OCI-LY1 (cell line): ENCODE measurements at regions not wholly inside any gene's neighbourhood (a gene's known extent, or its start where the extent isn't known, plus 50 kb on each side); places are given as distances from the start of the nearest gene placed in this dataset.

ENCODE experiments used
- H2AFZ ChIP-seq: fragments of 200-600 bp; sonication (generic), shearing (Covaris generic); 2 replicates; pipeline ENCODE4 v1.6.0; 2014; ENCODE audit warnings: antibody characterized with exemption, mild to moderate bottlenecking, low read length
- H3F3A ChIP-seq: fragments of 200-600 bp; sonication (generic), shearing (Covaris generic); 2 replicates; pipeline ENCODE4 v1.6.0; 2014; ENCODE audit warnings: mild to moderate bottlenecking, antibody characterized with exemption, low read length, moderate library complexity; ENCODE audit not compliant: insufficient read depth
- H3K27ac ChIP-seq: fragments of 200-600 bp; sonication (generic); 2 replicates; pipeline ENCODE4 v1.5.1; 2014; ENCODE audit warnings: low read length, mixed run types, mild to moderate bottlenecking, low read depth; ENCODE audit not compliant: poor library complexity, severe bottlenecking
- H3K27me3 ChIP-seq: fragments of 200-600 bp; sonication (generic); 2 replicates; pipeline ENCODE4 v1.6.0; 2014; ENCODE audit warnings: antibody characterized with exemption, mild to moderate bottlenecking, low read length, moderate library complexity; ENCODE audit not compliant: insufficient read depth
- H3K36me3 ChIP-seq: fragments of 200-600 bp; sonication (generic); 2 replicates; pipeline ENCODE4 v1.6.1; 2014; ENCODE audit warnings: mild to moderate bottlenecking, antibody characterized with exemption, low read length, moderate library complexity, mixed read lengths; ENCODE audit not compliant: insufficient read depth
- H3K4me1 ChIP-seq: fragments of 200-600 bp; sonication (generic); 2 replicates; pipeline ENCODE4 v1.5.1; 2014; ENCODE audit warnings: mild to moderate bottlenecking, low read length, moderate library complexity; ENCODE audit not compliant: insufficient read depth, severe bottlenecking
- H3K4me2 ChIP-seq: fragments of 200-600 bp; sonication (generic), shearing (Covaris generic); 2 replicates; pipeline ENCODE4 v1.6.1; 2014; ENCODE audit warnings: low read length
- H3K4me3 ChIP-seq: fragments of 200-600 bp; sonication (generic); 2 replicates; pipeline ENCODE4 v1.5.1; 2014; ENCODE audit warnings: low read length, low read depth, mild to moderate bottlenecking, mixed read lengths; ENCODE audit not compliant: poor library complexity, severe bottlenecking
- H3K79me2 ChIP-seq: fragments of 200-600 bp; shearing (Covaris generic); 2 replicates; pipeline ENCODE4 v1.6.1; 2016; ENCODE audit warnings: mixed run types, low read length, mixed read lengths; ENCODE audit not compliant: insufficient read depth
- H3K9ac ChIP-seq: fragments of 200-600 bp; sonication (generic), shearing (Covaris generic); 2 replicates; pipeline ENCODE4 v1.6.1; 2014; ENCODE audit warnings: mild to moderate bottlenecking, low read length, mixed read lengths
- H3K9me2 ChIP-seq: fragments of 200-600 bp; sonication (generic), shearing (Covaris generic); 2 replicates; pipeline ENCODE4 v1.6.1; 2014; ENCODE audit warnings: low read depth, mild to moderate bottlenecking, low read length, mixed read lengths
- H3K9me3 ChIP-seq: fragments of 200-600 bp; shearing (Covaris generic); 2 replicates; pipeline ENCODE4 v1.6.1; 2014; ENCODE audit warnings: low read length, mixed read lengths
- H4K20me1 ChIP-seq: fragments of 200-600 bp; sonication (generic), shearing (Covaris generic); 2 replicates; pipeline ENCODE4 v1.6.0; 2016; ENCODE audit warnings: mild to moderate bottlenecking, low read length; ENCODE audit not compliant: insufficient read depth
- CTCF ChIP-seq: fragments of 200-600 bp; sonication (generic), shearing (Covaris generic); IDR thresholded peaks from 2 replicates; pipeline ENCODE4 v1.5.1; 2017; ENCODE audit warnings: mild to moderate bottlenecking, antibody characterized with exemption, low read length, moderate library complexity, mixed read lengths
- EZH2 ChIP-seq: fragments of 200-600 bp; sonication (generic), shearing (Covaris generic); IDR thresholded peaks from 2 replicates; pipeline ENCODE4 v1.8.0; 2017; ENCODE audit warnings: borderline replicate concordance, mixed run types, mild to moderate bottlenecking, antibody characterized with exemption, low read length, moderate library complexity, mixed read lengths

GRCh38 chr7:118472581-118472980 lies 248.1 kb downstream of the ANKRD7 start:
- TF ChIP-seq EZH2 (no peak), CTCF (no peak)
- Histone ChIP-seq H3K27me3 (no peaks in the 10 kb centered on the region), H3K4me3 (no peak overlapping the region), H3F3A (no peaks in the 10 kb centered on the region), H3K9ac (no peak overlapping the region), H3K9me3 (no peaks in the 10 kb centered on the region), H4K20me1 (no peaks in the 10 kb centered on the region), H3K4me1 (no peaks in the 10 kb centered on the region), H3K79me2 (no peaks in the 10 kb centered on the region), H2AFZ (no peak overlapping the region), H3K4me2 (no peak overlapping the region), H3K27ac (no peak overlapping the region), H3K36me3 (no peaks in the 10 kb centered on the region), H3K9me2 (no peaks in the 10 kb centered on the region)

GRCh38 chr7:118473271-118473670 lies 248.8 kb downstream of the ANKRD7 start:
- no peak overlapping the region for H3K4me2 ChIP-seq
- no peak overlapping the region for H2AFZ ChIP-seq
- H3K36me3 ChIP-seq: no peaks in the 10 kb centered on the region
- H3K79me2 ChIP-seq: no peaks in the 10 kb centered on the region
- H3K4me1 ChIP-seq: no peaks in the 10 kb centered on the region
- H3K9me3 ChIP-seq: no peaks in the 10 kb centered on the region
- H4K20me1 ChIP-seq: no peaks in the 10 kb centered on the region
- H3K27ac ChIP-seq: no peak overlapping the region
- no peaks in the 10 kb centered on the region for H3F3A ChIP-seq
- no peaks in the 10 kb centered on the region for H3K27me3 ChIP-seq
- no peaks in the 10 kb centered on the region for H3K9me2 ChIP-seq
- H3K9ac ChIP-seq: no peak overlapping the region
- TF ChIP-seq CTCF (no peak), EZH2 (no peak)
- no peak overlapping the region for H3K4me3 ChIP-seq

GRCh38 chr7:118476036-118476435 lies 251.5 kb downstream of the ANKRD7 start:
- Histone ChIP-seq H3K4me1 (no peaks in the 10 kb centered on the region), H3K9ac (no peak overlapping the region), H3K36me3 (no peaks in the 10 kb centered on the region), H3K9me3 (peaks cover 6% of the 10 kb centered on the region; the same call in 1 of the 2 replicates), H3F3A (no peaks in the 10 kb centered on the region), H2AFZ (no peak overlapping the region), H3K79me2 (no peaks in the 10 kb centered on the region), H3K9me2 (no peaks in the 10 kb centered on the region), H3K27ac (no peak overlapping the region), H3K4me2 (no peak overlapping the region), H3K27me3 (no peaks in the 10 kb centered on the region), H4K20me1 (no peaks in the 10 kb centered on the region), H3K4me3 (no peak overlapping the region)
- TF ChIP-seq EZH2 (no peak), CTCF (no peak)
